ENCODE measurements at regions not wholly inside any gene's neighbourhood (a gene's known extent, or its start where the extent isn't known, plus 50 kb on each side); places are given as distances from the start of the nearest gene placed in this dataset.

GRCh38 chr4:121597346-121597934, 99.3 kb downstream of the ANXA5 start:
- Mint-ChIP-seq H3K4me3 (no peak overlapping the region), H3K27ac (no peak overlapping the region), H3K27me3 (ENCODE audit: low read depth) (no peaks in the 10 kb centered on the region), H3K4me1 (no peaks in the 10 kb centered on the region), H3K9me3 (peaks cover 3% of the 10 kb centered on the region; the same call in 1 of the 2 replicates), H3K36me3 (no peaks in the 10 kb centered on the region)
- CTCF ChIA-PET: no interaction called here
- POLR2A ChIA-PET: no interaction called here
- TF ChIP-seq, protein P1, sequence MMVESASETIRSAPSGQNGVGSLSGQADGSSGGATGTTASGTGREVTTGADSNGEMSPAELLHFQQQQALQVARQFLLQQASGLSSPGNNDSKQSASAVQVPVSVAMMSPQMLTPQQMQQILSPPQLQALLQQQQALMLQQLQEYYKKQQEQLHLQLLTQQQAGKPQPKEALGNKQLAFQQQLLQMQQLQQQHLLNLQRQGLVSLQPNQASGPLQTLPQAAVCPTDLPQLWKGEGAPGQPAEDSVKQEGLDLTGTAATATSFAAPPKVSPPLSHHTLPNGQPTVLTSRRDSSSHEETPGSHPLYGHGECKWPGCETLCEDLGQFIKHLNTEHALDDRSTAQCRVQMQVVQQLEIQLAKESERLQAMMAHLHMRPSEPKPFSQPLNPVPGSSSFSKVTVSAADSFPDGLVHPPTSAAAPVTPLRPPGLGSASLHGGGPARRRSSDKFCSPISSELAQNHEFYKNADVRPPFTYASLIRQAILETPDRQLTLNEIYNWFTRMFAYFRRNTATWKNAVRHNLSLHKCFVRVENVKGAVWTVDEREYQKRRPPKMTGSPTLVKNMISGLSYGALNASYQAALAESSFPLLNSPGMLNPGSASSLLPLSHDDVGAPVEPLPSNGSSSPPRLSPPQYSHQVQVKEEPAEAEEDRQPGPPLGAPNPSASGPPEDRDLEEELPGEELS (CRISPR knock-in tag; IDR thresholded peaks at IDR 0.05): no peak
- TF ChIP-seq ZNF263 (CRISPR knock-in tag; IDR thresholded peaks at IDR 0.05; ENCODE audit: low read depth) (no peak), FOXP1 (CRISPR knock-in tag; IDR thresholded peaks at IDR 0.05; ENCODE audit: borderline replicate concordance) (no peak), ESRRA (CRISPR knock-in tag; IDR thresholded peaks at IDR 0.05; ENCODE audit: borderline replicate concordance) (no peak), ZNF138 (CRISPR knock-in tag; conservative IDR thresholded peaks at IDR 0.05) (no peak), NR3C1 (CRISPR knock-in tag; conservative IDR thresholded peaks at IDR 0.05; ENCODE audit: low read depth) (no peak), HMGXB4 (CRISPR knock-in tag; IDR thresholded peaks at IDR 0.05) (no peak), NFATC4 (CRISPR knock-in tag; IDR thresholded peaks at IDR 0.05) (no peak), ZNF425 (CRISPR knock-in tag; conservative IDR thresholded peaks at IDR 0.05) (no peak)
- TF ChIP-seq, protein P2, sequence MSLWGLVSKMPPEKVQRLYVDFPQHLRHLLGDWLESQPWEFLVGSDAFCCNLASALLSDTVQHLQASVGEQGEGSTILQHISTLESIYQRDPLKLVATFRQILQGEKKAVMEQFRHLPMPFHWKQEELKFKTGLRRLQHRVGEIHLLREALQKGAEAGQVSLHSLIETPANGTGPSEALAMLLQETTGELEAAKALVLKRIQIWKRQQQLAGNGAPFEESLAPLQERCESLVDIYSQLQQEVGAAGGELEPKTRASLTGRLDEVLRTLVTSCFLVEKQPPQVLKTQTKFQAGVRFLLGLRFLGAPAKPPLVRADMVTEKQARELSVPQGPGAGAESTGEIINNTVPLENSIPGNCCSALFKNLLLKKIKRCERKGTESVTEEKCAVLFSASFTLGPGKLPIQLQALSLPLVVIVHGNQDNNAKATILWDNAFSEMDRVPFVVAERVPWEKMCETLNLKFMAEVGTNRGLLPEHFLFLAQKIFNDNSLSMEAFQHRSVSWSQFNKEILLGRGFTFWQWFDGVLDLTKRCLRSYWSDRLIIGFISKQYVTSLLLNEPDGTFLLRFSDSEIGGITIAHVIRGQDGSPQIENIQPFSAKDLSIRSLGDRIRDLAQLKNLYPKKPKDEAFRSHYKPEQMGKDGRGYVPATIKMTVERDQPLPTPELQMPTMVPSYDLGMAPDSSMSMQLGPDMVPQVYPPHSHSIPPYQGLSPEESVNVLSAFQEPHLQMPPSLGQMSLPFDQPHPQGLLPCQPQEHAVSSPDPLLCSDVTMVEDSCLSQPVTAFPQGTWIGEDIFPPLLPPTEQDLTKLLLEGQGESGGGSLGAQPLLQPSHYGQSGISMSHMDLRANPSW (CRISPR knock-in tag; conservative IDR thresholded peaks at IDR 0.05; ENCODE audit: low read depth): no peak
- TF ChIP-seq, protein P3, sequence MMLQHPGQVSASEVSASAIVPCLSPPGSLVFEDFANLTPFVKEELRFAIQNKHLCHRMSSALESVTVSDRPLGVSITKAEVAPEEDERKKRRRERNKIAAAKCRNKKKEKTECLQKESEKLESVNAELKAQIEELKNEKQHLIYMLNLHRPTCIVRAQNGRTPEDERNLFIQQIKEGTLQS (CRISPR knock-in tag; conservative IDR thresholded peaks at IDR 0.05): no peak
- TF ChIP-seq, protein P4, sequence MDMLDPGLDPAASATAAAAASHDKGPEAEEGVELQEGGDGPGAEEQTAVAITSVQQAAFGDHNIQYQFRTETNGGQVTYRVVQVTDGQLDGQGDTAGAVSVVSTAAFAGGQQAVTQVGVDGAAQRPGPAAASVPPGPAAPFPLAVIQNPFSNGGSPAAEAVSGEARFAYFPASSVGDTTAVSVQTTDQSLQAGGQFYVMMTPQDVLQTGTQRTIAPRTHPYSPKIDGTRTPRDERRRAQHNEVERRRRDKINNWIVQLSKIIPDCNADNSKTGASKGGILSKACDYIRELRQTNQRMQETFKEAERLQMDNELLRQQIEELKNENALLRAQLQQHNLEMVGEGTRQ (CRISPR knock-in tag; IDR thresholded peaks at IDR 0.05): no peak
- DNase-seq (ENCODE audit: low spot score): no peak
- ATAC-seq: no peak

- H3K36me3 Mint-ChIP-seq: no peaks in the 10 kb centered on the region
- TF ChIP-seq ZNF423 (CRISPR knock-in tag; IDR thresholded peaks at IDR 0.05): no peak
- TF ChIP-seq, protein P5, sequence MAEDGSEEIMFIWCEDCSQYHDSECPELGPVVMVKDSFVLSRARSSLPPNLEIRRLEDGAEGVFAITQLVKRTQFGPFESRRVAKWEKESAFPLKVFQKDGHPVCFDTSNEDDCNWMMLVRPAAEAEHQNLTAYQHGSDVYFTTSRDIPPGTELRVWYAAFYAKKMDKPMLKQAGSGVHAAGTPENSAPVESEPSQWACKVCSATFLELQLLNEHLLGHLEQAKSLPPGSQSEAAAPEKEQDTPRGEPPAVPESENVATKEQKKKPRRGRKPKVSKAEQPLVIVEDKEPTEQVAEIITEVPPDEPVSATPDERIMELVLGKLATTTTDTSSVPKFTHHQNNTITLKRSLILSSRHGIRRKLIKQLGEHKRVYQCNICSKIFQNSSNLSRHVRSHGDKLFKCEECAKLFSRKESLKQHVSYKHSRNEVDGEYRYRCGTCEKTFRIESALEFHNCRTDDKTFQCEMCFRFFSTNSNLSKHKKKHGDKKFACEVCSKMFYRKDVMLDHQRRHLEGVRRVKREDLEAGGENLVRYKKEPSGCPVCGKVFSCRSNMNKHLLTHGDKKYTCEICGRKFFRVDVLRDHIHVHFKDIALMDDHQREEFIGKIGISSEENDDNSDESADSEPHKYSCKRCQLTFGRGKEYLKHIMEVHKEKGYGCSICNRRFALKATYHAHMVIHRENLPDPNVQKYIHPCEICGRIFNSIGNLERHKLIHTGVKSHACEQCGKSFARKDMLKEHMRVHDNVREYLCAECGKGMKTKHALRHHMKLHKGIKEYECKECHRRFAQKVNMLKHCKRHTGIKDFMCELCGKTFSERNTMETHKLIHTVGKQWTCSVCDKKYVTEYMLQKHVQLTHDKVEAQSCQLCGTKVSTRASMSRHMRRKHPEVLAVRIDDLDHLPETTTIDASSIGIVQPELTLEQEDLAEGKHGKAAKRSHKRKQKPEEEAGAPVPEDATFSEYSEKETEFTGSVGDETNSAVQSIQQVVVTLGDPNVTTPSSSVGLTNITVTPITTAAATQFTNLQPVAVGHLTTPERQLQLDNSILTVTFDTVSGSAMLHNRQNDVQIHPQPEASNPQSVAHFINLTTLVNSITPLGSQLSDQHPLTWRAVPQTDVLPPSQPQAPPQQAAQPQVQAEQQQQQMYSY (CRISPR knock-in tag; IDR thresholded peaks at IDR 0.05): no peak
- no peak for TF ChIP-seq SP1 (CRISPR knock-in tag; conservative IDR thresholded peaks at IDR 0.05)
- no peak for TF ChIP-seq CDX4 (CRISPR knock-in tag; IDR thresholded peaks at IDR 0.05; ENCODE audit: borderline replicate concordance)
Measured at GRCh38 chr4:121594796-121595526, 101.8 kb downstream of the ANXA5 start.

More at GRCh38 chr4:121594796-121595526, 101.8 kb downstream of the ANXA5 start:
- ChIA-PET CTCF (no interaction called here), POLR2A (no interaction called here)
- H3K27me3 Mint-ChIP-seq (ENCODE audit: low read depth): no peaks in the 10 kb centered on the region
- H3K4me3 Mint-ChIP-seq: no peak overlapping the region
- ATAC-seq: no peak
- H3K9me3 Mint-ChIP-seq: peaks cover 3% of the 10 kb centered on the region; the same call in 1 of the 2 replicates
- no peak for DNase-seq (ENCODE audit: low spot score)
- no peak overlapping the region for H3K27ac Mint-ChIP-seq
- H3K4me1 Mint-ChIP-seq: no peaks in the 10 kb centered on the region

Measured in WTC11 (cell line).